Endothelial cell of umbilical vein (primary cell): ENCODE measurements at regions not wholly inside any gene's neighbourhood (a gene's known extent, or its start where the extent isn't known, plus 50 kb on each side); places are given as distances from the start of the nearest gene placed in this dataset.

ENCODE experiments used
- BruUV-seq: library from RNA; stranded (reverse); fragments of 400-500 nt; replicated peaks from 2 replicates; lab custom pipeline; 2021; lab: Mats Ljungman, UMichigan
- CTCF ChIA-PET: fragments of 300-600, 350-600 bp; sonication (Branson Sonifier 250); formaldehyde crosslinking; loops from one replicate; lab custom pipeline; 2021; ENCODE audit warnings: antibody characterized with exemption, inconsistent platforms; lab: Charles Lee
- POLR2A ChIA-PET: fragments of 300-600, 350-600 bp; sonication (Branson Sonifier 250); formaldehyde crosslinking; loops from one replicate; lab custom pipeline; 2021; ENCODE audit warnings: antibody characterized with exemption, inconsistent platforms; lab: Charles Lee
- DNase-seq: peaks from one replicate; pipeline ENCODE4 v3.0.0-alpha.2; 2011; ENCODE audit warnings: low read depth, low spot score
- FAIRE-seq: peaks from 2 replicates; lab custom pipeline; 2011; peaks lifted over from hg19 to GRCh38; lab: Jason Lieb, UNC
- H2AFZ ChIP-seq: 2 replicates; pipeline ENCODE4 v1.6.0; 2012; ENCODE audit warnings: low read depth, low read length, control low read depth, inconsistent platforms
- H3K27ac ChIP-seq: 2 replicates; pipeline ENCODE4 v1.5.1; 2011; ENCODE audit warnings: low read depth, mild to moderate bottlenecking, control low read depth, low read length, moderate library complexity; ENCODE audit not compliant: insufficient read depth
- H3K27me3 ChIP-seq, 2 experiments: 2 replicates each; pipeline versions ENCODE4 v1.6.0 to v1.6.1; 2011; ENCODE audit warnings: low read length in 2 of 2, mixed read lengths in 1 of 2; ENCODE audit not compliant: control insufficient read depth in 2 of 2, insufficient read depth in 2 of 2
- H3K36me3 ChIP-seq, 2 experiments: 2 replicates in 1 of 2; 3 replicates in 1 of 2; pipeline ENCODE4 v1.5.1; 2011; ENCODE audit warnings: low read length in 2 of 2, mild to moderate bottlenecking in 1 of 2, moderate library complexity in 1 of 2; ENCODE audit not compliant: control insufficient read depth in 2 of 2, insufficient read depth in 2 of 2; ENCODE audit errors: extremely low read depth in 1 of 2
- H3K4me1 ChIP-seq: 3 replicates; pipeline ENCODE4 v1.5.1; 2011; ENCODE audit warnings: mild to moderate bottlenecking, low read length; ENCODE audit not compliant: control insufficient read depth, insufficient read depth; ENCODE audit errors: extremely low read depth
- H3K4me2 ChIP-seq: 2 replicates; pipeline ENCODE4 v1.6.1; 2011; ENCODE audit warnings: low read length, control low read depth, mixed read lengths; ENCODE audit not compliant: insufficient read depth
- H3K4me3 ChIP-seq, 3 experiments: fragments of 200-600 bp in 1 of 3; sonication (generic), shearing (Covaris generic) in 1 of 3; replicated peaks in 1 of 3; 2 replicates each; pipeline ENCODE4 v1.5.1; 2011 to 2016; ENCODE audit warnings: control low read depth in 3 of 3, low read length in 3 of 3, mild to moderate bottlenecking in 2 of 3, inconsistent platforms in 1 of 3, low read depth in 1 of 3, moderate library complexity in 1 of 3; ENCODE audit not compliant: insufficient read depth in 1 of 3
- H3K79me2 ChIP-seq: 2 replicates; pipeline ENCODE4 v1.6.0; 2012; ENCODE audit warnings: low read length, inconsistent platforms; ENCODE audit not compliant: control insufficient read depth, insufficient read depth
- H3K9ac ChIP-seq: replicated peaks from 2 replicates; pipeline ENCODE3; 2011; ENCODE audit warnings: low read length, control low read depth; ENCODE audit not compliant: insufficient read depth; ENCODE audit errors: extremely low read depth
- H3K9me1 ChIP-seq: replicated peaks from 3 replicates; pipeline ENCODE4 v1.6.0; 2011; ENCODE audit warnings: mild to moderate bottlenecking, low read length; ENCODE audit not compliant: control insufficient read depth, insufficient read depth; ENCODE audit errors: extremely low read depth
- H3K9me3 ChIP-seq: replicated peaks from 2 replicates; pipeline ENCODE4 v1.5.1; 2012; ENCODE audit warnings: low read length, inconsistent platforms; ENCODE audit not compliant: control insufficient read depth, insufficient read depth
- H4K20me1 ChIP-seq: replicated peaks from 2 replicates; pipeline ENCODE3; 2011; ENCODE audit warnings: mild to moderate bottlenecking, low read length; ENCODE audit not compliant: control insufficient read depth, insufficient read depth; ENCODE audit errors: extremely low read depth
- EZH2 ChIP-seq: IDR thresholded peaks from 2 replicates; pipeline ENCODE4 v1.6.1; 2012; ENCODE audit warnings: borderline replicate concordance, low read depth, mild to moderate bottlenecking, moderate library complexity, low read length, inconsistent platforms; ENCODE audit not compliant: severe bottlenecking
- FOS ChIP-seq: IDR thresholded peaks from 2 replicates; pipeline ENCODE4 v1.6.1; 2011; ENCODE audit warnings: mild to moderate bottlenecking, low read length, moderate library complexity, borderline replicate concordance; ENCODE audit not compliant: insufficient read depth
- GATA2 ChIP-seq: IDR thresholded peaks from 2 replicates; pipeline ENCODE4 v1.7.0; 2011; ENCODE audit warnings: low read depth, mild to moderate bottlenecking, moderate library complexity, mixed read lengths, low read length; ENCODE audit not compliant: insufficient read length, insufficient read depth
- JUN ChIP-seq: IDR thresholded peaks from 2 replicates; pipeline ENCODE4 v1.6.1; 2011; ENCODE audit warnings: borderline replicate concordance, low read depth; ENCODE audit not compliant: insufficient read length, insufficient read depth
- MYC ChIP-seq: IDR thresholded peaks from one replicate; pipeline ENCODE4 v1.6.1; 2011; ENCODE audit warnings: mild to moderate bottlenecking, low read depth, low read length
- POLR2A ChIP-seq: IDR thresholded peaks from 2 replicates; pipeline ENCODE4 v1.6.1; 2012; ENCODE audit warnings: low read depth, mild to moderate bottlenecking, control low read depth, low read length
- POLR2AphosphoS5 ChIP-seq: IDR thresholded peaks from 2 replicates; pipeline ENCODE4 v1.6.1; 2012; ENCODE audit warnings: low read depth, mild to moderate bottlenecking, control low read depth, low read length, moderate library complexity; ENCODE audit not compliant: insufficient read depth
- dilution Hi-C: fragments of 300-500 bp; cut with MboI; formaldehyde crosslinking; loops from one replicate; pipeline ENCODE4 v1.15.0; 2019; ENCODE audit warnings: low sequenced_read_pairs; ENCODE audit not compliant: extremely low pct_ligation_motif_present
- intact Hi-C: fragments of 100-400 bp; cut with micrococcal nuclease; formaldehyde crosslinking; loops from one replicate; pipeline ENCODE4 v1.10.0; 2022
- TF ChIP-seq, protein P1 (sequence below), 2 donors: IDR thresholded peaks; 1 replicate in 1 of 2; 2 replicates in 1 of 2; pipeline ENCODE4 v1.5.1; 2011; ENCODE audit warnings: low read length in 2 of 2, mild to moderate bottlenecking in 2 of 2, moderate library complexity in 2 of 2, control low read depth in 1 of 2, inconsistent platforms in 1 of 2, low read depth in 1 of 2; ENCODE audit not compliant: insufficient read depth in 1 of 2; ENCODE audit errors: extremely low read depth in 1 of 2
- TF ChIP-seq, protein P2 (sequence below): IDR thresholded peaks from 2 replicates; pipeline ENCODE4 v1.6.1; 2011; ENCODE audit not compliant: insufficient read depth, insufficient read length

DNA sequence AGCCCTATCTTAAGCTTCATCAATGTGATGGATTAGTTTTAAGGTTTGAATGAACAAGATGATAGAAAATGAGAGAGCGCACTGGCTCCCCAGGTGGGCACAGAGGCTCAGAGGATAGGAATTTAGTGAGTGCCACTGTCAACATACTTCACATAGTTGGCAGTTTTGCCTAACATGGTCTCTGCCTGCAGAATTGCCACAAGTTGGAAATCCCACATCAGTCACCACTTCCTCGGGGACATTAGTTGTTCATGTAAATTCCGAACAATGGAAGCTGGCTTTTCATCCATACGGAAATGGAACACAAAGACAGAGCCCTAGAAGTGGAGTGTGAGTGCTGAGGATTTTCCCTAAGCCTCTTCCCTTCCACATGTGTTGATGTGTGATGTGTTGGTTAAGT is 123.9 kb upstream of the PHACTR1 start:
- Histone ChIP-seq H3K9me1 (no peaks in the 10 kb centered on the region), H3K27ac (no peak overlapping the region), H3K4me2 (no peak overlapping the region), H3K4me1 (peaks cover 13% of the 10 kb centered on the region), H3K36me3 (no peaks in the 10 kb centered on the region), H3K79me2 (no peaks in the 10 kb centered on the region), H3K27me3 (no peaks in the 10 kb centered on the region), H3K4me3 (no peak overlapping the region), H3K9ac (no peak overlapping the region), H3K9me3 (no peaks in the 10 kb centered on the region), H2AFZ (no peak overlapping the region), H4K20me1 (no peaks in the 10 kb centered on the region)
- DNase-seq (no peak), FAIRE-seq (no peak)
- BruUV-seq, result no TSS peak
- dilution Hi-C loops (loop anchor here (10.0 to 25.0 kb wide), 2 partner anchors 105 to 298 kb away; partner anchors contain the start of gene EDN1), intact Hi-C loops (no loop called here)
- POLR2A ChIA-PET, result interaction anchor here (0.7 kb wide), 1 partner anchor 295 kb away, joined by 4 read pairs; no protein-coding TSS in a partner anchor
- TF ChIP-seq, protein P1, sequence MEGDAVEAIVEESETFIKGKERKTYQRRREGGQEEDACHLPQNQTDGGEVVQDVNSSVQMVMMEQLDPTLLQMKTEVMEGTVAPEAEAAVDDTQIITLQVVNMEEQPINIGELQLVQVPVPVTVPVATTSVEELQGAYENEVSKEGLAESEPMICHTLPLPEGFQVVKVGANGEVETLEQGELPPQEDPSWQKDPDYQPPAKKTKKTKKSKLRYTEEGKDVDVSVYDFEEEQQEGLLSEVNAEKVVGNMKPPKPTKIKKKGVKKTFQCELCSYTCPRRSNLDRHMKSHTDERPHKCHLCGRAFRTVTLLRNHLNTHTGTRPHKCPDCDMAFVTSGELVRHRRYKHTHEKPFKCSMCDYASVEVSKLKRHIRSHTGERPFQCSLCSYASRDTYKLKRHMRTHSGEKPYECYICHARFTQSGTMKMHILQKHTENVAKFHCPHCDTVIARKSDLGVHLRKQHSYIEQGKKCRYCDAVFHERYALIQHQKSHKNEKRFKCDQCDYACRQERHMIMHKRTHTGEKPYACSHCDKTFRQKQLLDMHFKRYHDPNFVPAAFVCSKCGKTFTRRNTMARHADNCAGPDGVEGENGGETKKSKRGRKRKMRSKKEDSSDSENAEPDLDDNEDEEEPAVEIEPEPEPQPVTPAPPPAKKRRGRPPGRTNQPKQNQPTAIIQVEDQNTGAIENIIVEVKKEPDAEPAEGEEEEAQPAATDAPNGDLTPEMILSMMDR (IDR thresholded peaks at IDR 0.05; ENCODE audit: extremely low read depth in 1 of 2, insufficient read depth in 1 of 2, low read depth in 1 of 2, low read length in 2 of 2), result no peak
- TF ChIP-seq JUN (no peak), POLR2A (no peak), MYC (no peak), FOS (no peak), GATA2 (no peak), POLR2AphosphoS5 (no peak), EZH2 (no peak)
- TF ChIP-seq, protein P2, sequence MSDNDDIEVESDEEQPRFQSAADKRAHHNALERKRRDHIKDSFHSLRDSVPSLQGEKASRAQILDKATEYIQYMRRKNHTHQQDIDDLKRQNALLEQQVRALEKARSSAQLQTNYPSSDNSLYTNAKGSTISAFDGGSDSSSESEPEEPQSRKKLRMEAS, result no peak
- CTCF ChIA-PET, result no interaction called here
